HG03066 (cell line): ENCODE measurements at regions not wholly inside any gene's neighbourhood (a gene's known extent, or its start where the extent isn't known, plus 50 kb on each side); places are given as distances from the start of the nearest gene placed in this dataset.
"Not testable (repeated sequence)": the region's sequence is repeated elsewhere in the genome, so short reads cannot be mapped to it uniquely, and the experiment has no call there.

Source experiments
- ATAC-seq: cut with Tn5 transposase; IDR thresholded peaks from one replicate; pipeline ENCODE4 v1.9.1; 2021; ENCODE audit warnings: low read depth; ENCODE audit not compliant: unreplicated experiment

DNA sequence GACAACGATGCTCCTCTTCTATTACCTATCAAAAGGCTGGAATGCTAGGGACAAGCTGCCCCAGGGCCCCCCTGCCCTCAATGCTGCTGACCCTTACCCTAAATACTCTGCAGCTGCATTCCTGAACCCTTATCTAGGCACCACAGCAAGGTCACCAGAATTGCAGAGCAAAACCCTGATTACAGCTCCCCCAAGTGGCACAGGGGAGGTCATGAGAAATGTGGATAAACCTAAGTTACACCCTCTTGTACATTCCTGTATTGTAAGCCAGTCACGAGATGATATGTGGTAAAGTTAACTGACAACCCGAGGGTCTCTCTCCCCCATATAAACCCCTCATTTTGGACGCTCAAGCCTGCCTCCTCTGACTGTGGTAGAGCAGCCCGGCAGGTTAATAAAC, 411.8 kb upstream of the STXBP6 start:
- no peak for ATAC-seq

DNA sequence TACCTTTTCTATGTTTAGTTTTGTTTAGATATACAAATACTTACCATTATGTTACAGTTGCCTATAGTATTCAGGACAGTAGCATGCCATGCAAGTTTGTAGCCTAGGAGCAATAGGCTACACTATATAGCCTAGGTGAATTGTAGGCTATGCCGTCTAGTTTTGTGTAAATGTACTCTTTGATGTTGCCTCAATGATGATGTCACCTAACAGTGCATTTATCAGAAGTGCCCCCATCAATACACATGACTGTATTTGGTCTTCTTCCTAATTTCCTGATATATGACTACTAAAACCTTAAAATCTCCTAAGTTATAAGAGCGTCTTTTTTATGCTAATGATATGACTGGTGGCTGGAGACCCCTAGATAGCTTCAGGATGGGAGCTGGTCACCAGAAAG, 394.4 kb upstream of the STXBP6 start:
- ATAC-seq: no peak

DNA sequence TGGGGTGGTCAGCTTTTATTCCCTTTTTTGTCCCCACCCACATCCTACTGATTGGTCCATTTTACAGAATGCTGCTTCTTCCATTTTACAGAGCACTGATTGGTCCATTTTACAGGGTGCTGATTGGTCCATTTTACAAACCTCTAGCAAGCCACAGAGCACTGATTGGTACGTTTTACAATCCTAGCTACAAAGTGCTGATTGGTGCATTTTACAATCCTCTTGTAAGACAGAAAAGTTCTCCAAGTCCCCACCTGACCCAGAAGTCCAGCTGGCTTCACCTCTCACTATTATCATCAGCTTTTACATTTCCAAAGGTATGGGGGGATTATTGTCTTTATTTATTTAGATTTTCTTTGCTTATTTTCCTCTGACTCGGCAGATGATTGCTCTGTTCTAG, 390.4 kb upstream of the STXBP6 start:
- ATAC-seq: not testable (repeated sequence)

DNA sequence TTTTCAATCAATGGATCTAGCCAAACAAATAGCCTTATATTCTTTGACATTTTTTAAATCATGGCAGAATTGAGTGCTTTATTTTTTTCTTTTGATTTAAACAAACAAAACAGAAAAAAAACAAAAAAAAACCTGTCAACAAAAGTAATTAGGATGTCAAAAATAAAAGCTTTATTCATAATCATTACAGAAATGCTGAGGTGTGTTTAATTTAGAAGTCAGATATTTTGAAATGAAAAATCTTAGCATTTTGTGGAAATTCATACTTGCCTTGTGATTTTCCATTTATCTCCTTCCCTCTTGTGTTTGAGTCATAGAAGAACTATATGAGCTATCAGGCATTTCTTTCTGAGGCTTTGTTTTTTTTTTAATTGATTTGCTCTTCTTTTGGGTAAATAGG, 387.0 kb upstream of the STXBP6 start:
- ATAC-seq: no peak

DNA sequence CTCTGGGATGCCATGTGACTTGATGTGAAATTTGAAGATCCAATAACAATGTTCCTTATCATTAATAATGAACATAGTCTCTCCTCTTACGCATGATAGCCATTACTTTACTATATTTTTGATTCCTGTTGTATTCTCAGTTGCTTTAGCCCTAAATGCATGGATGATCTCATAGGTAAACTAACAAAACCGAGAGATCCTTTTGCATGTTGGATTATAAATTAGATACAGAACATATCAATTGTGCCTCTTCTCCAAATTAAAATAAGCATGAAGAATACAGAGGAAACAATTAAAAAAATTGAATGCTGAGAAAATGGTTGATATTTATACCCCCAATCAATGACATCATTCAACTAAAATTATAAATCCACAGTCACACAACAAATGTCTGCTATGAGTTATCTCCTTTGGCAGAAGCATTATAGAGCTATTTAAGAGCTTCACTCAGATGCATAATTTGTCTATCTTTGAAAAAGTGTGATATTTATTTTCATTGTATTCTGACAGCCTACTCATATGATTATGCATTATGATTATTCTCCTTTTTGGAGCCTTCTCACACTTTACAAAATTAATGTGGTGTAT, 386.4 kb upstream of the STXBP6 start:
- ATAC-seq: no peak

DNA sequence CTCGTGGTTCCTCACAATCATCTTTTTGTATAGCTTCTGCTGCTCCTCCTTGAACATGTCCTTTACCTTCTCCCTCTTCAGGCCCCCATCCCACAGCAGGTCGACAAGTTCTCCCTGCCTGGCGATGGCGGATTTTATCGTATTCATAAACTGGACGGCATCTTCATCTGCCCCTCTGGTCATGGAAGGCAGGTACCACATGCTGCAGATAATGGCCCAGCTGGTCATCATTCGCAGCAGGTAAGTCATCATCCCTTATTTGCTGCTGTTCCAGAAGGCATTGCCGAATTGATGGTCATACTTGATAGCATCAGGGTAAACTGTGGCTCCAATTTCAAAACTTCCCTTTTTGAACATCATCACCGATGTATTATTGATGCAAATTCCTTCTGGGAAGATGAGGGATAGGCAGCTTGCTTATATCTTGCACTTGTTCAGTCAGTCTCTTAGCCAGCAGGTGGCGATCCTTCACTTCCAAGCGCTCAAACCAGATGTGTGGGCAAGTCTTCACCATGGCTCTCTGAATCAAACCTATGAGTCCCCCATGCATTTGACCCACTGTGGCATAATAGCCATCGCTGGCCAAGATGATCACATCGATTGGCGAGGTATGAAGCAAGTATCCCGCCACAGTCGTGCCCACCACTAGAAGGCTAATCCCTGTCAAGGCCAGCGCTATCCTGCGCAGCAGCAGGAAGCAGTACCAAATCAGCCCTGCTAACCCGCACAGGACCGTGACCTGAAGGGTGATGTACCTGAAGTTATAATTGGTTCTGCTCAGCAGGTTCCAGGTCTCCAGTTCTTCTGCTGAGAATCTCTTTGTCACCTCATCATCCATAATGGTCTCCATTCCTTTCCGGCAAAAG, 381.5 kb upstream of the STXBP6 start:
- no peak for ATAC-seq

DNA sequence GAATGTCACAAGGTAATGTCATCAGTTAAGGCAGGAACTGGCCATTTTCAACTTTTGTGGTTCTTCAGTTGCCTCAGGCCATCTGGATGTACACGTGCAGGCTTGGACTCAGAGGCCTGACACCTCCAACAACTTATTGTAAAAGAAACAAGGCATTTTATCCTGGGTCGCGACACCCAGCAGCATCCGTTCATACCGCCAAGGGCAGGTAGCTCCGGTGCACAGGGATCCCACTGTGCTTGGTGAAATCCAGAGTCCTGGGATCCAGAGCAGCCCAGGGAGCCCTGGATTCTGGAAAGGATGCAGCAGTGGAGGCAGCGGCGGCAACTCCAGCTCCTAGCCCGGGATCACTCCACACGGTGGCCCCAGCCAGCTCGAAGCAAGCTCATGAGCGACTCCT, 380.9 kb upstream of the STXBP6 start:
- ATAC-seq: no peak

DNA sequence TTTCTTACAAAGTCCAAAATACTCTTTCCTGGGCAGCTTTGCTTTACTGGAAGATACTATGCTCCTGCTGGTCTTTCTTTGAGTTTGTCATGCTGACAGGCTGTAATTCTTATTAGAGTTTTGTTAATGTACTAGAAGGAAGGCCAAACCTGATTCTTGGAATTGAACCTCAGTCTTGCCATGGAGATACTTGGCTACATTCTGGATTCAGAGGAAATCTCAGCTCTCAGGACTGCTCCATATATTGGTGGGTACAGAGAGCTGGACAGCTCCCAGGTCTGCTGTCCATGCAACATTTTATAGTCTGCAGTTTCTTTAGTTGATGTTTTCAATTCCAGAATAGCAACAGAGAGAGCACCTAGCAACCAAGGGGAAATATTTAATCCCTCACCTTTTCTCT, 363.1 kb upstream of the STXBP6 start:
- ATAC-seq: no peak

DNA sequence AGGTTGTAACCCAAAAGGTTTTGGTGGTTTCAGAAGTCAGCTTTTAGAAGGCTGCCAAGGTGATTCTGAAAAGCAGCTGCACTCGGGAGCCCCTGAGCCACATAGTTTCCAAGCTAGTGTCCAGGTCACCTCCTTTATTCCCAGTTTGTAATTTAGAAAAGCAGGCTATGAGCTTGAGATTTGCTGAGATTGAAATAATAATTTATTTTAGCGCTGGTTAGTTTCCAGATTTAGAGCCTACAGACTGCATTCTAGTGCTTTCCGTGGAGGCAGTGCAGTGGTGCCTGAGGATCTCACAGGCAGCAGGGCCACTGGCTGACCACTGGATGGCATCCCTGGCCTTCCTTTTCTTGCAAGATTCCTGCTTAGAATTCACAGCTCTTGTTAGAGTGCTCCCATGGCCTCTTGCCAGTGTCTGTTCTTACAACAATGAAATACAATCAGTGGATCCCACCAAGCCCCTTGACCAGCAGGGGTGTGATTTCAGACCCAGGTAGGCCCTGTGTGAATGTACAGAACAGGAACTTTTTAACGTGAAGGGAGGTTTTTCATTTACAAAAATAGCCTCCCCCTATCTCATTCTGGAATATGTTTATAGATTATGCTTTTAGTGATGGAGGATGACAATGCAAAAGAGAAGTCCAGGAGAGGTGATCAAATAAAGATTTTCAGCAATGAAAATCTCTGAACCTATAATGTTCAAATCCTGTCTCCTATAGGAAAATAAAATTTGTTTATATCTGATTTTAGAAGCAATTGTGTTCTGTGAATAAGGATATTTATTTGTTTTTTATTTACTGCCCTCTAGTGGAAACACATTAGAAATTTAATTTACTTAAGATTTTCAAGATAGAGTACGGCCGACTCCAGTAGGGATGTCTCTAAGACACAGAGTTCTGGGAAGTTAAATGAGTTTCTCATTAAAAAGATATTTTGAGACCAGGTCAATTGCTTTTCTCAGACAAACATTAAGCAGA, 362.1 kb upstream of the STXBP6 start:
- no peak for ATAC-seq

DNA sequence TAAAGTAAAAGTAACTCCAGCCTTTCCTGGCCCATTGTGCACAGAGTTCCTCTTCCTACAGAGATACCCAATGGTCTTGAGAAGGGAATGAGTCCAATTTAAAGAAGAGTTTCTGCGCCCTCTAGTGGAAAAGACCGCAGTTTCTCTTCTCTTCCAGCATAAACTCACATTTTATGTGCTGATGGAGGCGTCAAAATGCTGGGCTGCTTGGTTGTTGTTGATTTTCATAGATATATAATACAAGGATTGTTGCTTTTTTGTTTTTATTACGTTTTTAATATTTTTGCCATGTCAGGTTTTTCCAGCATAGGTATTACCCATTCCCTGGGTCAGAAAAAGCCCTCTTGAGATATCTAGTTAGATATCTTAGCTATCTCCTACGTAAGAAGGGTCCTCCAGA, 356.9 kb upstream of the STXBP6 start:
- ATAC-seq: no peak

DNA sequence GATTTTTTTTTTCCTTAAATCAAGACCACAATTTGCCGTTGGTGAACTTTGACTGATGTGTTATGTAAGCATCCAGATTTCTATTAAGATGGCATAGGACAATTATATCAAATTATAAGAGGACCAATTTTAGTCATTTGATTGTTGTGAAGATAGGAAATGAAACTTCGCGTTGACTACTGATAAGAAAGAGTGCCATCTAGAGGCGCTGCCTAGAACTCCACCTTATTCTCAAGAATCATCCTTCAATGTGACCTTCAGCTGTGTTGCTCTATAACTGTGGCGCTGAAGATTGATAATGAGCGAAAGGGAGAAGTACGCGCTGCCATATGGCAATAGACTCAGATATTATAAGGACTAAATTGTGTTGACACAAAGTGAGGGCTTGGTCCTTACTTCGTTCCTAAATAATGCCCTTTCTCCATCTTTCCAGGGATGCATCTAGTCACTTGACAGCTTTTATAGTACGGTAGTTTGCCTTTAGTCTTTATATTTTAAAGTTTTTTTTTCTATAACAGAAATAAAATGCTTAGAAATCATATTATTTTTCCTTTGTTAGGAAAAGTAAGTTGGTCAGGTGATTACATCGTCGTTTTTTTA, 350.8 kb upstream of the STXBP6 start:
- peak; percentile 70 for ATAC-seq

DNA sequence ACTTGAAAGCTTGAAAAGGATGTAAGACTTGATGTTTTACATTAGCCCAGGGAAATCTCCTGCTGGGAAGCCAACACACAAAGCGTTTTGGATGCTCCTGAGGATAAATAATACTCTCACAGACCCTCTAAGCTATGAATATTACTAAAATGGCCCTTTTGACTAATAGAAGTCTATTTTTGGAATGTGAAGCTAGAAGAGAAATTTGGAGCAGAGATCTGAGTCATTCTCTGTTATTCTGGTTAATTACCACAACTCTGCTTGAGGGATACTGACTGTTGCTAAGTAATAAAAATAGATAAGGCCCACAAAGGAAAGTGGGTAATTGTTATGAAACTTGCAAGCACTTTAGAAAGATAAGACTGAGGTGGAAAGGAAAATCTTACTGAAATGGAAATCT, 346.2 kb upstream of the STXBP6 start:
- no peak for ATAC-seq

DNA sequence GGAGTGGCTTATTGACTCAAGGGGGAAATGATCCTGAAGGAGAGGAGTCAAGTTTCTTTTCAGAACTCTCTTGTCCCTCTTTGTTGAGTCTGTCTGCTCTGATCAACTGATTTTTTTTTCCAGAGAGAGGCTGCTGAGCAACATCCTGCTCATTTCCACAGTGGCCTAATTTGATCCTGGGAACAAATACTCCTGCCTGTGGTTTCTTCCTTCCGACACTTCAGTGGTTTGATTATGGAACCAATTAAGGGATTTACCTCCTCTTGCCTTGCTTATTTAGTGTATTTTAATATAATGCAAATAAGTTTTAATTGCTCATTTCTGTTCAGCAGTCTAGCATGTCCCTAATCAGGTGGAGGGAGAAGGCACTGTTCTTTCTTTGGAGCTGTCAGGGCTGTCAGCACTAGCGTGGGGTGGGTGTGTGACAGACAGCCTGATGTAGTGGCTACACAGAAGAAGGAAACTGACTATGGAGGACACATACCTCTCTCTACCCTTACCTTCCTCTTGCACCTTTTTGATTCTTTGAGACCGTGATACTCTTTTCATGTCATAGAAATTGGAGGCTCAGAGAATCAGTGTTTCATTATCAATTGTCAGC, 344.9 kb upstream of the STXBP6 start:
- no peak for ATAC-seq

DNA sequence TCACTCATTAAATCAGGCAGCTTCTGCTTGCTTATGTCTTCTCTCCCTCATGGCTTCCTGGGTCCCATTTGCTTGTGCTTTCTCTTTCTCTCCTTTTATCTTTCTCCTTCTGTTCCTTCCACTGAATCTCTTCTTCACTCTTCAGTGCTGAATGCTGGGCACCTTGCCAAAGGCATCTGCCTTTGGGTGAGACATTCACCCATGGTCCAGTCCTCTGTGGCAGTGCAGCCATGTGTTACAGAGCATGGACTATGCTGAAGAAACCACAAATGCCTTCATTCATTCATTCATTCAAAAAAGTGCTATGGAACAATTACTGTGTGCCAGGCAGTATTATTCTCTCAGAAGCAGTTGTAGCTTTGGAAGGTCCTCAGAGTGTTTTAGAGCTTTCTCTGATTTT, 344.4 kb upstream of the STXBP6 start:
- no peak for ATAC-seq

DNA sequence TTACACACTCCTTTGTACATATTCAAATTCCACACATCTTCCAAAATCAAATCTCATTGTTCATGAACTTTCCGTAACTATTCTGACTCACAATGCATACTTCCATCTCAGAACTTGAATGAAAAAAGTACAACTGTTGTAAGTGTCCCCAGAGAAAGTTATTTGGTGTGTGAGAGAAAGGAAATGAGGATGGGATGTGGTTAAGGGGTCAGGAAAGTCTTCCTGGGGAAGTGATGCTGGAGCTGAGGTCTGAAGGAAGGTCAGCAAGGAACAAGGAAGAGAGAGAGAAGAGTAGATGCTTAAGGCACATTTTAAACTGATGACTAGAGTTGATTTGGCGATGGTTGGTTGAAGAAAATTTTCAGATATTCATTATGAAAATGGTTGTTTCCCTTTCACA, 340.0 kb upstream of the STXBP6 start:
- ATAC-seq: no peak

DNA sequence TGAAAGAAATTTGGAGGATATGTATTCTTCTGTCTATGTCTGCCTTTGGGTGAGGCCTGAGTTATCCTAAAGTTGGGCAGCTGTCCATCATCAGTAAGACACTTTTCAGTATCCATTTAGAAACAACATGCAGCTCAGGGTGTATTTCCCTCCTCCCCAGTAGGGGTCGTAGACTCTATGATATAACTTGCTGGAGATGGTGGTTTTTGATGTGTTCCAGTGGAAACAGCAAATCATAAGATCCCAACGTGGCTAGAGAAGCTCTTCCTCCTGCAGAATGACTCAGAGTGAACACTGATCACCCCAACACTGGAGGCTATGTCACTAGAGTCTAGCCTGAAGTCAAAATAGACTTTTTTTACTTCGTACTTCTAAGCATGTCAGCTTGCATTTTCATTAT, 331.6 kb upstream of the STXBP6 start:
- no peak for ATAC-seq

DNA sequence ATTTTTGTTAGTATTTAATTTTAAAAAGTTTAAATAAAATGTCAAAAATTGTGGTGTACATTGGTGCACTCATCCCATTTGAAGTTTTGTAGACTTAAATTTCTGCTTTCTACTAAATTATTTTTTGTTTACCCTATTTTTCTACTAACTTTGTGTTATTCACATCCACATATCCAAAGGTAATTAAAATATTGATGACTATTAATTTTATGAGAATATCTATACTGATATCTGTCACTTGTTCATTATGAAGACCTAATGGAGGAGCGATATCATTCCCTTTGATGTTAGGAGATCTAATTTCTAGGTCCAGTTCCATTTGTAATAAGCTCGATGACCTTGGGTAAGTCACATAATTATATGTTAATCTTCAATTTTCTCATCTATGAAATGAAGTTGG, 325.7 kb upstream of the STXBP6 start:
- no peak for ATAC-seq

DNA sequence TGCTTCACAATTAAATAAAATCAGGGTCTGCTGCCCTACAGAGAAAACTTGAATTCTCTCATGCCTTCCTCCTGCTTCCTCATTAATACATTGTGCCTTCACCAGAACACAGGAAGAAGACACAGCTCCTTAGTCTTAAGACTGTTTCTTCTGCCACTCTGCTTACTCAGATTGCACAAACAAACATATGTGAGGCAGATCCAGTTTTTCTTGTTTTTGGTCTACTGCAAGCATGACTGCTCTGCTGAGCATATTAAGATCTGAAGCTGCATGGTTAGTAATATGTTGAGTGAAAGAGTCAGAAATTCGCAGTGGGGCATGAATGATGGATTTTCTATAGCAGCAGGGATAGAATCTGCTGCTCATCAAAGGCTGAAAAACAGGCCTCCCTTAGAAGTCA, 321.1 kb upstream of the STXBP6 start:
- no peak for ATAC-seq

DNA sequence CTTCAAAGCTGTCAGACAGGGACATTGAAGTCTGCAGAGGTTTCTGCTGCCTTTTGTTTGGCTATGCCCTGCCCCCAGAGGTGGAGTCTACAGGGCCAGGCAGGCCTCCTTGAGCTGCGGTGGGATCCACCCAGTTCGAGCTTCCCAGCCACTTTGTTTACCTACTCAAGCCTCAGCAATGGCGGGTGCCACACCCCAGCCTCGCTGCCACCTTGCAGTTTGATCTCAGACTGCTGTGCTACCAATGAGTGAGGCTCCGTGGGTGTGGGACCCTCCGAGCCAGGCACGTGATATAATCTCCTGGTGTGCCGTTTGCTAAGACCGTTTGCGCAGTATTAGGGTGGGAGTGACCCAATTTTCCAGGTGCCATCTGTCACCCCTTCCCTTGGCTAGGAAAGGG, 320.1 kb upstream of the STXBP6 start:
- not testable (repeated sequence) for ATAC-seq

DNA sequence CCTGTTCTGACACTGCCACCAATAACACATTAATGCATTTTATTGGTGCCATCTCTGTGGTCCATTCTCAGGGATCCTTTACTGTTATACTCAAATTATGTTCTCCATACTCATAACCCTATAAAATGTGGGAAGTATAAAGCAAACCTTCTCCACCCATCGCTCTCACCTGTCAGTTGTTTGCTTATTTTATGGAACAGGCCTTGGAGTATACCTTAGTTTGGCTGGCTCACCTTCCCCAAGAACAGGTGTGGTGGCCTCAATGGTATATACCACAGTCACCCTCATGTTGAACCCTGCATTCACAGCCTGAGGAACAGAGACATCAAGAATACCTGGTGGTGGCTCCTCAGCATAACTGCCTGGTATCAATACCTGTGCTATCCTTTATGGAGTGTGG, 308.4 kb upstream of the STXBP6 start:
- no peak for ATAC-seq
